ENCODE measurements at regions not wholly inside any gene's neighbourhood (a gene's known extent, or its start where the extent isn't known, plus 50 kb on each side); places are given as distances from the start of the nearest gene placed in this dataset.

DNA sequence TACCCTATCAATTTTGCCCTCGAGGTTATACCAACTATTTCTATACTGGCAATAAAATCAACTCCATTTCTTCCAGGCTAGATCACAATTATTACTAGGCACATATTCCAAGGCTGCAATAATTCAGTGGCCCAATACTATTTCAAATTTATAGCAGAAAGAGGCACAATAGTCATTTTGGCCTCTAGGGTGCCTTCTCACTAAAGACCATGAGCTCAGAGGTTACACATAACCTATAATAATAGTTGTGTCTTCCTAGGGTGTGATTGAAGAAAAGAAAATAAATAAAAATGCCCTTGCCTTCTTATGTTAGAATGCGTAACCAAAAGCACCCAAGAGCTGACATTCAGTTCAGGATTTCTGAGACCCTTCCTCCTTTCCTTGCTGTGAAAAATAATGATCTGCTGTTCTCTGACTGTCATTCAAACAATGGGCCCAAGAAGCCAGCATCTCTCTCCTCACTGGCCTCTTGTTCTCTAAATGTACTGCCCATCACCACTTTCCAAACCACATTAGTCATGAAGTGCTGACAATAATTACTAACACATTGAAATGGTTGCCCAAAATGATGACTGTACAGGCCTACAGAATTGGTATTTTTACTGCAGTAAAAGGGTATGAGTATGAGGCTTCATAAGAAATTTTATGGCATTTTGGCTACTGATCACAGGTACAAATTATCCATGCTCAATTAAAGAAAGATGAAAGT is 244.8 kb downstream of the LRRN1 start:
- TF ChIP-seq, protein P1, sequence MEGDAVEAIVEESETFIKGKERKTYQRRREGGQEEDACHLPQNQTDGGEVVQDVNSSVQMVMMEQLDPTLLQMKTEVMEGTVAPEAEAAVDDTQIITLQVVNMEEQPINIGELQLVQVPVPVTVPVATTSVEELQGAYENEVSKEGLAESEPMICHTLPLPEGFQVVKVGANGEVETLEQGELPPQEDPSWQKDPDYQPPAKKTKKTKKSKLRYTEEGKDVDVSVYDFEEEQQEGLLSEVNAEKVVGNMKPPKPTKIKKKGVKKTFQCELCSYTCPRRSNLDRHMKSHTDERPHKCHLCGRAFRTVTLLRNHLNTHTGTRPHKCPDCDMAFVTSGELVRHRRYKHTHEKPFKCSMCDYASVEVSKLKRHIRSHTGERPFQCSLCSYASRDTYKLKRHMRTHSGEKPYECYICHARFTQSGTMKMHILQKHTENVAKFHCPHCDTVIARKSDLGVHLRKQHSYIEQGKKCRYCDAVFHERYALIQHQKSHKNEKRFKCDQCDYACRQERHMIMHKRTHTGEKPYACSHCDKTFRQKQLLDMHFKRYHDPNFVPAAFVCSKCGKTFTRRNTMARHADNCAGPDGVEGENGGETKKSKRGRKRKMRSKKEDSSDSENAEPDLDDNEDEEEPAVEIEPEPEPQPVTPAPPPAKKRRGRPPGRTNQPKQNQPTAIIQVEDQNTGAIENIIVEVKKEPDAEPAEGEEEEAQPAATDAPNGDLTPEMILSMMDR (IDR thresholded peaks at IDR 0.05; ENCODE audit: low read depth, low read length, missing input control), result no peak
- no peak for TF ChIP-seq YY1 (IDR thresholded peaks at IDR 0.05)
- TF ChIP-seq, protein P2, sequence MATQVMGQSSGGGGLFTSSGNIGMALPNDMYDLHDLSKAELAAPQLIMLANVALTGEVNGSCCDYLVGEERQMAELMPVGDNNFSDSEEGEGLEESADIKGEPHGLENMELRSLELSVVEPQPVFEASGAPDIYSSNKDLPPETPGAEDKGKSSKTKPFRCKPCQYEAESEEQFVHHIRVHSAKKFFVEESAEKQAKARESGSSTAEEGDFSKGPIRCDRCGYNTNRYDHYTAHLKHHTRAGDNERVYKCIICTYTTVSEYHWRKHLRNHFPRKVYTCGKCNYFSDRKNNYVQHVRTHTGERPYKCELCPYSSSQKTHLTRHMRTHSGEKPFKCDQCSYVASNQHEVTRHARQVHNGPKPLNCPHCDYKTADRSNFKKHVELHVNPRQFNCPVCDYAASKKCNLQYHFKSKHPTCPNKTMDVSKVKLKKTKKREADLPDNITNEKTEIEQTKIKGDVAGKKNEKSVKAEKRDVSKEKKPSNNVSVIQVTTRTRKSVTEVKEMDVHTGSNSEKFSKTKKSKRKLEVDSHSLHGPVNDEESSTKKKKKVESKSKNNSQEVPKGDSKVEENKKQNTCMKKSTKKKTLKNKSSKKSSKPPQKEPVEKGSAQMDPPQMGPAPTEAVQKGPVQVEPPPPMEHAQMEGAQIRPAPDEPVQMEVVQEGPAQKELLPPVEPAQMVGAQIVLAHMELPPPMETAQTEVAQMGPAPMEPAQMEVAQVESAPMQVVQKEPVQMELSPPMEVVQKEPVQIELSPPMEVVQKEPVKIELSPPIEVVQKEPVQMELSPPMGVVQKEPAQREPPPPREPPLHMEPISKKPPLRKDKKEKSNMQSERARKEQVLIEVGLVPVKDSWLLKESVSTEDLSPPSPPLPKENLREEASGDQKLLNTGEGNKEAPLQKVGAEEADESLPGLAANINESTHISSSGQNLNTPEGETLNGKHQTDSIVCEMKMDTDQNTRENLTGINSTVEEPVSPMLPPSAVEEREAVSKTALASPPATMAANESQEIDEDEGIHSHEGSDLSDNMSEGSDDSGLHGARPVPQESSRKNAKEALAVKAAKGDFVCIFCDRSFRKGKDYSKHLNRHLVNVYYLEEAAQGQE (IDR thresholded peaks at IDR 0.05), result no peak
- TF ChIP-seq FOXA1 (IDR thresholded peaks at IDR 0.05), result no peak
- TF ChIP-seq, protein P3, sequence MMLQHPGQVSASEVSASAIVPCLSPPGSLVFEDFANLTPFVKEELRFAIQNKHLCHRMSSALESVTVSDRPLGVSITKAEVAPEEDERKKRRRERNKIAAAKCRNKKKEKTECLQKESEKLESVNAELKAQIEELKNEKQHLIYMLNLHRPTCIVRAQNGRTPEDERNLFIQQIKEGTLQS (IDR thresholded peaks at IDR 0.05), result no peak
- TF ChIP-seq HNF4A (conservative IDR thresholded peaks at IDR 0.05), result no peak
- TF ChIP-seq, protein P4, sequence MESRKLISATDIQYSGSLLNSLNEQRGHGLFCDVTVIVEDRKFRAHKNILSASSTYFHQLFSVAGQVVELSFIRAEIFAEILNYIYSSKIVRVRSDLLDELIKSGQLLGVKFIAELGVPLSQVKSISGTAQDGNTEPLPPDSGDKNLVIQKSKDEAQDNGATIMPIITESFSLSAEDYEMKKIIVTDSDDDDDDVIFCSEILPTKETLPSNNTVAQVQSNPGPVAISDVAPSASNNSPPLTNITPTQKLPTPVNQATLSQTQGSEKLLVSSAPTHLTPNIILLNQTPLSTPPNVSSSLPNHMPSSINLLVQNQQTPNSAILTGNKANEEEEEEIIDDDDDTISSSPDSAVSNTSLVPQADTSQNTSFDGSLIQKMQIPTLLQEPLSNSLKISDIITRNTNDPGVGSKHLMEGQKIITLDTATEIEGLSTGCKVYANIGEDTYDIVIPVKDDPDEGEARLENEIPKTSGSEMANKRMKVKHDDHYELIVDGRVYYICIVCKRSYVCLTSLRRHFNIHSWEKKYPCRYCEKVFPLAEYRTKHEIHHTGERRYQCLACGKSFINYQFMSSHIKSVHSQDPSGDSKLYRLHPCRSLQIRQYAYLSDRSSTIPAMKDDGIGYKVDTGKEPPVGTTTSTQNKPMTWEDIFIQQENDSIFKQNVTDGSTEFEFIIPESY (IDR thresholded peaks at IDR 0.05), result no peak
- TF ChIP-seq RAD21 (IDR thresholded peaks at IDR 0.05), result no peak
- TF ChIP-seq TAF1 (conservative IDR thresholded peaks at IDR 0.05), result no peak
